ENCODE measurements at regions not wholly inside any gene's neighbourhood (a gene's known extent, or its start where the extent isn't known, plus 50 kb on each side); places are given as distances from the start of the nearest gene placed in this dataset.

DNA sequence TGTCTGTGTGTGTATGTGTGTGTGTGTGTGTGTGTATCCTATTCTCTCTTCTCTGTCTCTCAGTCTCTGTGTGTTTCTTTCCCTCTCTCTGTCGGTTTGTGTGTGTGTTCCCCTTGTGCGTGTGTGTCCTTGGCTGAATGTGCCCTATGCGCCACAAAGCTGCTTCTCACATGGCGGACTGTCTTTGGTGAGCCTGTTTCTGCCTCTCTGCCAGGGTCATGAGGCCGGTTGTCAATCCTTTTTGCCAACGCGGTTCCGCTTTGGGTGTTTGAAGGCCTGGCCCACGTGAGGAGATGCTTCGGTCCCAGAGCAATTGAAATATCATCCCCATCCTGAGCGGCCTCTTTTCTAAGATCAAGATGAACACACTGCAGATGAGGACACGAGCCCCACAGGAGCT, 476.0 kb downstream of the SPATA31A7 start:
- peaks cover 37% of the 10 kb centered on the region for H3K36me3 Mint-ChIP-seq (ENCODE audit: low read depth)
- ATAC-seq (no peak), DNase-seq (ENCODE audit: low spot score) (no peak)
- Histone ChIP-seq H3F3A (replicated peaks; ENCODE audit: low read depth) (no peaks in the 10 kb centered on the region), H4K20me1 (replicated peaks; ENCODE audit: insufficient read depth) (no peaks in the 10 kb centered on the region), H3K79me2 (replicated peaks; ENCODE audit: insufficient read depth) (no peaks in the 10 kb centered on the region), H3K27ac (ENCODE audit: low read depth) (no peak overlapping the region), H3K36me3 (ENCODE audit: insufficient read depth) (no peaks in the 10 kb centered on the region), H3K27me3 (ENCODE audit: insufficient read depth) (no peaks in the 10 kb centered on the region), H3K9me2 (ENCODE audit: insufficient read depth) (no peaks in the 10 kb centered on the region), H3K4me3 (no peak overlapping the region), H3K4me2 (no peak overlapping the region), H2AFZ (no peak overlapping the region), H3K4me1 (ENCODE audit: insufficient read depth) (no peaks in the 10 kb centered on the region)
- peaks cover 11% of the 10 kb centered on the region for H3K27me3 Mint-ChIP-seq (ENCODE audit: insufficient read depth, low read depth, poor library complexity)
- TF ChIP-seq CREB1 (CRISPR knock-in tag; IDR thresholded peaks at IDR 0.05; ENCODE audit: low read depth) = no peak
- no peak for TF ChIP-seq CTCF (conservative IDR thresholded peaks at IDR 0.05; ENCODE audit: low read depth in 2 of 2)
- H3K9me3 Mint-ChIP-seq = peaks cover 64% of the 10 kb centered on the region
- no peak overlapping the region for H3K27ac Mint-ChIP-seq
- H3K4me1 Mint-ChIP-seq = no peaks in the 10 kb centered on the region
- H3K4me3 Mint-ChIP-seq = no peak overlapping the region

- no peaks in the 10 kb centered on the region for H3K36me3 ChIP-seq (ENCODE audit: insufficient read depth)
- Mint-ChIP-seq H3K27ac (no peak overlapping the region), H3K27me3 (ENCODE audit: insufficient read depth, low read depth, poor library complexity) (peaks cover 13% of the 10 kb centered on the region)
- no peak for TF ChIP-seq NANOG (IDR thresholded peaks at IDR 0.05; ENCODE audit: borderline replicate concordance)
- TF ChIP-seq, protein P1, sequence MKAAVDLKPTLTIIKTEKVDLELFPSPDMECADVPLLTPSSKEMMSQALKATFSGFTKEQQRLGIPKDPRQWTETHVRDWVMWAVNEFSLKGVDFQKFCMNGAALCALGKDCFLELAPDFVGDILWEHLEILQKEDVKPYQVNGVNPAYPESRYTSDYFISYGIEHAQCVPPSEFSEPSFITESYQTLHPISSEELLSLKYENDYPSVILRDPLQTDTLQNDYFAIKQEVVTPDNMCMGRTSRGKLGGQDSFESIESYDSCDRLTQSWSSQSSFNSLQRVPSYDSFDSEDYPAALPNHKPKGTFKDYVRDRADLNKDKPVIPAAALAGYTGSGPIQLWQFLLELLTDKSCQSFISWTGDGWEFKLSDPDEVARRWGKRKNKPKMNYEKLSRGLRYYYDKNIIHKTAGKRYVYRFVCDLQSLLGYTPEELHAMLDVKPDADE (IDR thresholded peaks at IDR 0.05) = no peak
- no peak for TF ChIP-seq JUNB (IDR thresholded peaks at IDR 0.05; ENCODE audit: unreplicated experiment)
- TF ChIP-seq EZH2 (IDR thresholded peaks at IDR 0.05; ENCODE audit: low read depth, unreplicated experiment) = no peak
- TF ChIP-seq CREB1 (CRISPR knock-in tag; IDR thresholded peaks at IDR 0.05; ENCODE audit: low read depth) = no peak
- no peak for TF ChIP-seq CTCF (conservative IDR thresholded peaks at IDR 0.05; ENCODE audit: low read depth in 2 of 2)
- TF ChIP-seq REST (IDR thresholded peaks at IDR 0.05; ENCODE audit: unreplicated experiment) = no peak
- TF ChIP-seq ZNF331 (CRISPR knock-in tag; IDR thresholded peaks at IDR 0.05; ENCODE audit: low read depth) = no peak
- no peak for TF ChIP-seq EZH2phosphoT487 (IDR thresholded peaks at IDR 0.05; ENCODE audit: unreplicated experiment)
Measured at GRCh38 chr9:61666310-61666709, 476.5 kb downstream of the SPATA31A7 start.

More at GRCh38 chr9:61666310-61666709, 476.5 kb downstream of the SPATA31A7 start:
- H3K4me3 Mint-ChIP-seq = no peak overlapping the region
- peaks cover 68% of the 10 kb centered on the region for H3K9me3 Mint-ChIP-seq
- no peaks in the 10 kb centered on the region for H4K20me1 ChIP-seq (replicated peaks; ENCODE audit: insufficient read depth)
- no peaks in the 10 kb centered on the region for H3K4me1 Mint-ChIP-seq
- no peak overlapping the region for H3K27ac ChIP-seq (ENCODE audit: low read depth)
- H3K4me1 ChIP-seq (ENCODE audit: insufficient read depth) = no peaks in the 10 kb centered on the region
- no peaks in the 10 kb centered on the region for H3K9me2 ChIP-seq (ENCODE audit: insufficient read depth)
- H3K4me2 ChIP-seq = no peak overlapping the region
- peaks cover 40% of the 10 kb centered on the region for H3K36me3 Mint-ChIP-seq (ENCODE audit: low read depth)
- H3K4me3 ChIP-seq = no peak overlapping the region
- H3K79me2 ChIP-seq (replicated peaks; ENCODE audit: insufficient read depth) = no peaks in the 10 kb centered on the region
- no peaks in the 10 kb centered on the region for H3K27me3 ChIP-seq (ENCODE audit: insufficient read depth)
- no peaks in the 10 kb centered on the region for H3F3A ChIP-seq (replicated peaks; ENCODE audit: low read depth)
- DNase-seq (ENCODE audit: low spot score) (no peak), ATAC-seq (no peak)
- no peak overlapping the region for H2AFZ ChIP-seq

All from GM23338 (cell line).